Adrenal gland (tissue), 9 donors: ENCODE measurements at regions not wholly inside any gene's neighbourhood (a gene's known extent, or its start where the extent isn't known, plus 50 kb on each side); places are given as distances from the start of the nearest gene placed in this dataset.

Experiments
- DNase-seq, 7 donors: peaks; one replicate each; pipeline ENCODE4 v3.0.0-alpha.2; 2019 to 2020
- H3K27ac ChIP-seq, 5 donors: fragments of 200-600 bp; sonication (generic) in 4 of 5; 1 replicate in 3 of 5; 2 replicates in 2 of 5; pipeline versions ENCODE4 v1.5.1 to v1.8.0; 2016 to 2020; ENCODE audit warnings: mild to moderate bottlenecking in 1 of 5
- H3K27me3 ChIP-seq: fragments of 200-600 bp; 2 replicates; pipeline ENCODE4 v1.8.0; 2021
- H3K36me3 ChIP-seq, 2 donors: fragments of 200-600 bp; replicated peaks in 1 of 2; 1 replicate in 1 of 2; 2 replicates in 1 of 2; pipeline versions ENCODE4 v1.5.1 to v1.8.0; 2018 to 2022
- H3K4me1 ChIP-seq, 2 donors: fragments of 200-600 bp; replicated peaks in 1 of 2; 1 replicate in 1 of 2; 2 replicates in 1 of 2; pipeline versions ENCODE4 v1.5.1 to v1.8.0; 2018 to 2021
- H3K4me3 ChIP-seq, 4 donors: fragments of 200-600 bp; sonication (generic) in 3 of 4; one replicate each; pipeline ENCODE4 v1.5.1; 2016 to 2018
- H3K9me3 ChIP-seq, 3 donors: fragments of 200-600 bp; sonication (generic) in 1 of 3; replicated peaks in 1 of 3; 1 replicate in 2 of 3; 2 replicates in 1 of 3; pipeline versions ENCODE4 v1.5.1 to v1.8.0; 2016 to 2021
- CTCF ChIP-seq, 6 experiments: fragments of 450-650 bp in 4 of 6; fragments of 200-600 bp in 2 of 6; sonication (generic) in 1 of 6; IDR thresholded peaks; 1 replicate in 5 of 6; 2 replicates in 1 of 6; pipeline versions ENCODE4 v1.5.1 to v1.8.0; 2016 to 2021; ENCODE audit warnings: antibody characterized with exemption in 6 of 6, mild to moderate bottlenecking in 2 of 6, moderate library complexity in 1 of 6
- POLR2A ChIP-seq, 2 donors: fragments of 450-650 bp; IDR thresholded peaks; one replicate each; pipeline ENCODE4 v1.6.1; 2017; ENCODE audit warnings: antibody characterized with exemption in 2 of 2, mild to moderate bottlenecking in 2 of 2, moderate library complexity in 1 of 2
- WGBS, 4 donors: extraction: QIAGEN DNeasy Blood & Tissue Kit in 2 of 4; methylation state at CpG; one replicate each; pipeline versions ENCODE4 v1.1.5 to v1.1.7; 2013 to 2017; 5-methylcytosine and 5-hydroxymethylcytosine counted together
- intact Hi-C, 2 donors: fragments of 100-400 bp; cut with DNase I; formaldehyde crosslinking; loops; one replicate each; pipeline versions ENCODE4 v1.14.1 to v1.15.0; 2022 to 2023
- donor health status: healthy with polysubstance abuse.
- donor health status: Bipolar disorder and iron deficiency.
- donor health status: DM: yes; HTN: yes; CAD: no.
- donor health status: DM: no; HTN: no; CAD: no.
- donor health status: DM: no; HTN: no; CAD: no.

GRCh38 chr12:30104971-30105370 is 321.2 kb upstream of the TMTC1 start:
- no peak overlapping the region for H3K27ac ChIP-seq
- no peaks in the 10 kb centered on the region for H3K36me3 ChIP-seq
- DNase-seq, result no peak
- H3K4me3 ChIP-seq, result no peak overlapping the region
- 79 to 86% (median 83%) methylated on average over 2 of the region's 2 CpGs for WGBS, 4 donors
- no peaks in the 10 kb centered on the region for H3K4me1 ChIP-seq
- no peaks in the 10 kb centered on the region for H3K27me3 ChIP-seq
- TF ChIP-seq CTCF (IDR thresholded peaks at IDR 0.05) (no peak), POLR2A (IDR thresholded peaks at IDR 0.05) (no peak)
- H3K9me3 ChIP-seq, result no peaks in the 10 kb centered on the region
- intact Hi-C loops, result no loop called here

GRCh38 chr12:30100741-30101140 is 317.0 kb upstream of the TMTC1 start:
- H3K4me3 ChIP-seq, result no peak overlapping the region
- no peaks in the 10 kb centered on the region for H3K27me3 ChIP-seq
- intact Hi-C loops, result no loop called here
- no peaks in the 10 kb centered on the region for H3K9me3 ChIP-seq
- 92 to 100% (median 95%) methylated on average over 1 of the region's 1 CpG for WGBS, 4 donors
- H3K36me3 ChIP-seq, result no peaks in the 10 kb centered on the region
- no peak for TF ChIP-seq POLR2A (IDR thresholded peaks at IDR 0.05)
- no peak for TF ChIP-seq CTCF (IDR thresholded peaks at IDR 0.05)
- H3K27ac ChIP-seq, result no peak overlapping the region
- DNase-seq, result no peak
- H3K4me1 ChIP-seq, result no peaks in the 10 kb centered on the region

- WGBS, 4 donors, result 69 to 79% (median 73%) methylated on average over 3 of the region's 3 CpGs
- TF ChIP-seq CTCF (IDR thresholded peaks at IDR 0.05) (no peak), POLR2A (IDR thresholded peaks at IDR 0.05) (no peak)
- intact Hi-C loops, result no loop called here
- Histone ChIP-seq H3K4me3 (no peak overlapping the region), H3K36me3 (no peaks in the 10 kb centered on the region), H3K4me1 (no peaks in the 10 kb centered on the region), H3K9me3 (no peaks in the 10 kb centered on the region), H3K27ac (no peak overlapping the region), H3K27me3 (no peaks in the 10 kb centered on the region)
- no peak for DNase-seq
Observed at GRCh38 chr12:30098677-30099076, 314.9 kb upstream of the TMTC1 start.

- Histone ChIP-seq H3K9me3 (no peaks in the 10 kb centered on the region), H3K27me3 (no peaks in the 10 kb centered on the region), H3K4me3 (no peak overlapping the region), H3K36me3 (no peaks in the 10 kb centered on the region), H3K27ac (no peak overlapping the region), H3K4me1 (no peaks in the 10 kb centered on the region)
- 83 to 88% (median 84%) methylated on average over 6 of the region's 6 CpGs for WGBS, 4 donors
- intact Hi-C loops, result no loop called here
- no peak for TF ChIP-seq CTCF (IDR thresholded peaks at IDR 0.05)
- TF ChIP-seq POLR2A (IDR thresholded peaks at IDR 0.05), result no peak
- DNase-seq, result no peak
Observed at GRCh38 chr12:30095511-30095910, 311.8 kb upstream of the TMTC1 start.
